Caki2 (cell line): ENCODE measurements at regions not wholly inside any gene's neighbourhood (a gene's known extent, or its start where the extent isn't known, plus 50 kb on each side); places are given as distances from the start of the nearest gene placed in this dataset.
"Not testable (repeated sequence)": the region's sequence is repeated elsewhere in the genome, so short reads cannot be mapped to it uniquely, and the experiment has no call there.

ENCODE experiments used
- DNase-seq: peaks from one replicate; pipeline ENCODE4 v3.0.0-alpha.2; 2015; ENCODE audit warnings: low read depth
- in situ Hi-C: cut with HindIII; loops from 2 replicates; pipeline ENCODE4 v1.10.0; 2016; ENCODE audit warnings: low sequenced_read_pairs, low pct_unique_long_range_greater_than_20kb, mixed read lengths

DNA sequence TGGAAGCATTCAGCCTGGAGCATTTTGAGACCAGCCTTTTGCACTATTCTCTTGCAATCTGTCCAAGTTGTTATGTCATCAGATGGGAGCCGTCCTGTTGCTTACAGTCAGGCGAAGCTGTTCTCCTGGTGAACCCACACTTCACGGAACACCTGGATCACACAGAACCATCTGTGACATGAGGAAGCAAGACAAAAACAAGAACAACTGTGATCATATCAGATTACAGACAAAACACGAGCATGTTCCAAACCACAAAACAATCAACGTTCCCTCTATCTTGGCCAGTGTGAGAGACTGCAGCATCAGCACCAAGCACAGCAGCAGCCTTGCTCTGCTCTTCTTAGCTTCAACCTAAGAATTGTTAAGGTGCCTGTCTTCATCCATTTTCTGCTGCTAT lies 180.5 kb upstream of the SFSWAP start:
- DNase-seq = no peak
- in situ Hi-C loops = no loop called here

DNA sequence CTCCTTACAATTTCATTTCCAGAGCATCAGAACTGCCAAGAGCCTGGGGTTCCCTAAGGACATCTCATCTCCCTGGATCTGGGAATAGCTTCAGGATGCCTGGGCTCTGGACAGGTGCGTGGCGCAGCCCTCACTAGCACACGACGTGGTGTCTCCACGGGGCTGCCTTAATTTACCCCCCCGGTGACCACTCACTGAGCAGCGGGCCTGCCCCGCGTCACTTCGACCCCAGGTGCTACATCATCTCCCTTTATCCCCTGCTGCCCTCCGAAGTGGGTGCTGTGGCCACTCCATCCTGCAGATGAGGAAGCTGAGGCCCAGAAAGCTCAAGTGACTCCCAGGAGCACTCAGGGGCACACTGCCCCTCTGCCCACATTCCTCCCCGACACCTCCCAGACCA lies 177.8 kb upstream of the SFSWAP start:
- in situ Hi-C loops = no loop called here
- no peak for DNase-seq

DNA sequence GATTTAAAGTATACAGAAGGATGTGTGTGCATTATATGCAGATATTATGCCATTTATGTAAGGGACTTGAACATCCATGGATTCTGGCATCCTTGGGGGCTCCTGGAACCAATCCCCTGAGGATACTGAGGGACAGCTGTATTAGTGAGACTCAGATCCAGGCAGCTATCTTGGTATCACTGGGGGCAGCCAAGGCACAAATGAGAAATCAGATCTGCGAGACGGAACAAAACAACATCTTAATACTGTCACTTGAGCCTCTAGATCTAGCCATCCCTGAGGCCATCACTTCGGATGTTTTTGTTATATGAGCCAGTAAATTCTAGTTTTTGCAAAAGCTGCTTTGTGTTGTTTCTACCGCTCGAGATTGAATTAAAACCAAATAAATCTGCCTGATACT lies 175.1 kb upstream of the SFSWAP start:
- in situ Hi-C loops = no loop called here
- no peak for DNase-seq

DNA sequence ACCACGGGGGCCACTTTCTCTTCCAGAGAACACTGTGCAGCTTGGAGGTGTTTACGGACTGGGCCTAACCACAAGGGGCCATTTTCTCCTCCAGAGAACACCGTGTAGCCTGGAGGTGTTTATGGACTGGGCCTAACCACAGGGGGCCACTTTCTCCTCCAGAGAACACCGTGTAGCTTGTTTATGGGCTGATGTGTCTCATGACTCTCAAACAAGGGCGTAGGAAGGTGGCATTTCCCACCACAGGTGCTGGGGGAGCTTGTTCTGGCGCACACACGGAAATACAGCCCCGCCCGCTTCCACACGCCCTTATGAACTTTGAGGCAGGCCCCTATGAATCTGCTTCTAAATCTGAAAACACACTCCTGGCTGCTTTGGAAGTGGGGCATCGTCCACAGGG lies 174.6 kb upstream of the SFSWAP start:
- DNase-seq = no peak
- in situ Hi-C loops = no loop called here

DNA sequence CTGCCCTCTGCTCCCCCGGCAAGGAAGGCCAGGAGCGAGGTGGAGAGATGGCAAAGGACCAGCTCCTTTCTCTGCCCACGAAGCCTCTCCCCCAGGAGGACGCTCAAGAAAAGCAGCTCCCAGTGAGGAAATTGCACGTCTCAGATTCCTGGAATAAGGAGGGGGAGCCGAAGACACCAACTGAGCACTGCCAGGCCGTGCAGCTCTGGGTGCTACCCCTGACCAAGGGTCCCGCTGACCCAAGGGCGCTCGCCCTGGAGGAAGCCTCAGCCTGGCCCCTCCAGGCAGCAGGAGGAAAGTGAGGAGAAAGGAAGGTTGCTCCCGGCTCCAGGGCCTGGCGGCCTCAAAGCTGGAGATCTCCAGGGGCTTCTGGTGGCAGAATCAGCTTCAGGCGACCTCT lies 174.1 kb upstream of the SFSWAP start:
- in situ Hi-C loops = no loop called here
- no peak for DNase-seq

DNA sequence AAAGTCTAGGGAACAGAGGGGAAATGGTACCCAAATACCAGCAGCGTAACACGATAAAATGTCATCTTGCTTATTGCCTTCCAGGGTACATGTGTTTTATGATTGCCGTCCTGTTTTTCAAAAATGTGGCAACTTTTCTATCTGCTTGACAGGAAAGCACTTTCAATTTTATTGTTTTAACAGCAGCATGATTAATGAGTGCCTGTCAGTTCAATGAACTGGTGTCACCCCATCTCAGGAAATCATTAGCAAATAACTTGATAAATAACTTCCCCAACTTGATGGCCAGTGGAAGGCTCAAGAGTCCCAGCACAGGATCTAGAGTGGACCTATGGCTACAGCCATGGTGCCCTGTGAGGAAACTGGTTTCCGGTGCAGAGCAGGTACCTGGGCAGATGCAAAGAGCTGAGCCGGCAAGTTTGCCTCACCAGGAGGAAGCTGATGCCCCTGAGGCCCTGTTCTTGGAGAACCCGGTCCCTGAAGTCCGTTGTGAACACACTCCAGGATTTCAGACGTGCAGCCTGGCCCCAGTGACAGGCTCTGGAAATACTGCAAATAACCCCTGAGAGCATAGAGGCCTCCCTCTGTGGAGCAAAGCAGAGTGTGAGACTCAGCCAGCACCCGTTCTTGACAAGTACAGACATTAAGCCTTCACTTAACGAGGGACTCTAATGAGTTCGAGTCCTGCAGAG lies 173.5 kb upstream of the SFSWAP start:
- in situ Hi-C loops = no loop called here
- no peak for DNase-seq

DNA sequence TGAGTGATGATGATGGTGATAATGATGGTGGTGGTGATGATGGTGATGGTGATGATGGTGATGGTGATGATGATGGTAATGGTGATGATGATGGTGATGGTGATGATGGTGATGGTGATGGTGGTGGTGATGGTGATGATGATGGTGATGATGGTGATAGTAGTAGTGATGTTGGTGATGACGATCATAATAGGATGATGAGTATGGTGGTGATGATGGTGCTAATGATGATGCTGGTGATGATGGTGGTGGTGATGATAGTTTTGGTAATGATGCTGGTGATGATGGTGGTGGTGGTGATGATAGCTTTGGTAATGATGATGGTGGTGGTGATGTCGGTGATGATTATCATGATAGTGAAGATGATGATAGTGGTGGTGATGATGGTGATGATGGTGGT lies 171.5 kb upstream of the SFSWAP start:
- no peak for DNase-seq
- in situ Hi-C loops = no loop called here

DNA sequence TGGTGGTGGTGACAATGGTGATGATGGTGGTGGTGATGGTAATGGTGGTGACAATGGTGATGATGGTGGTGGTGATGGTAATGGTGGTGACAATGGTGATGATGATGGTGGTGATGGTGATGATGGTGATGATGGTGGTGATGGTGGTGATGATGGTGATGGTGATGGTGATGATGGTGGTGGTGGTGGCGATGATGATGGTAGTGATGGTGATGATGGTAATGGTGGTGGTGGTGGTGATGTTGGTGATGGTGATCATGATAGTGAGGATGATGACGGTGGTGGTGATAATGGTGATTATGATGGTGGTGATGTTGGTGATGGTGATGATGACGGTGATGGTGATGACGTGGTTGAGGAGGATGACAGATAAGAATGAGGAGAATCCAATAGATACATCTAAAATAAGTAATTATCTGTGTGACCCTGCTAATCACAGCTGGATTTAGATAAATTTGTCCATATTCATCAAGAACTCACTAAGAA lies 170.7 kb upstream of the SFSWAP start:
- in situ Hi-C loops = no loop called here

DNA sequence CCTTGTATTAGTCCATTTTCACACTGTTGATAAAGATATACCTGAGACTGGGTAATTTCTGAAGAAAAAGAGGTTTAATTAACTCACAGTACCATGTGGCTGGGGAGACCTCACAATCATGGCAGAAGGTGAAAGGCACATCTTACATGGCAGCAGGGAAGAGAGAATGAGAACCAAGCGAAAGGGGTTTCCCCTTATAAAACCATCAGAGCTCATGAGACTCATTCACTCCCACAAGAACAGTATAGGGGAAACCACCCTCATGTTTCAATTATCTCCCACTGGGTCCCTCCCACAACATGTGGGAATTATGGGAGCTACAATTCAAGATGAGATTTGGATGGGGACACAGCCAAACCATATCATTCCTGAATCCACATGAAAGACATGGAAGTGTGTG lies 169.4 kb upstream of the SFSWAP start:
- in situ Hi-C loops, DNase-seq: not testable (repeated sequence)

More for the DNA sequence above, 170.7 kb upstream of the SFSWAP start:
- DNase-seq = no peak

DNA sequence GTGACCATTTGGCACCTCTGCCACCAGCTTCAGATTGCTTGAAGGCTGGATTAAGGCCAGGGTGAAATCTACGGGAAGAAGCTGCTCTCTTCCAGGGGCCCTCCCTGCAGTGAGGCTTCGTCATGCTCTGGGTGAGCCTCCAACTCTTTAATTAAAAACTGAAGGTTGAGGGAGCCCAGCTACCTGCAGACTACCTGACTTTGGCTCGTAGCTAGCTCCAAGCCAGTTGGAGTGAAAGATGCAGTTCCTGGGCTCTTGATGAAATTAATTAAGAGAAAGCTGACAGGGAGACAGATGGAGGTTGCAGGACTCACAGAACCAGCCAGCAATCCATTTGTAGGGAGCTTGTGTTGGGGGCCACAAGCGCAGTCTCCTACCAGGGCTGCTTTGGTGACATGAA lies 168.5 kb upstream of the SFSWAP start:
- in situ Hi-C loops = no loop called here
- no peak for DNase-seq

DNA sequence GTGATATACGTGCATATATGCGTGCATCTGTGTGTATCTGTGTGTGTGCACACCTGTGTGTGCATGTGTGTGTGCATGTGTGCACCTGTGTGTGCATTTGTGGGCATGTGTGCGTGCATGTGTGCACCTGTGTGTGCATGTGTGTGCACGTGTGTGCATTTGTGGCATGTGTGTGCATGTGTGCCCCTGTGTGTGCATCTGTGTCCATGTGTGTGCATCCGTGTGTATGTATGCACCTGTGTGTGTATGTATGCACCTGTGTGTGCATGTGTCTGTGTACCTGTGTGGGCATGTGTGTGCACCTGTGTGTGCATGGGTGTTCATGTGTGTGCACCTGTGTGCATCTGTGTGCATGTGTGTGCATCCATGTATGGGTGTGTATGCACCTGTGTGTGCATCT lies 167.8 kb upstream of the SFSWAP start:
- in situ Hi-C loops = no loop called here
- DNase-seq = no peak

DNA sequence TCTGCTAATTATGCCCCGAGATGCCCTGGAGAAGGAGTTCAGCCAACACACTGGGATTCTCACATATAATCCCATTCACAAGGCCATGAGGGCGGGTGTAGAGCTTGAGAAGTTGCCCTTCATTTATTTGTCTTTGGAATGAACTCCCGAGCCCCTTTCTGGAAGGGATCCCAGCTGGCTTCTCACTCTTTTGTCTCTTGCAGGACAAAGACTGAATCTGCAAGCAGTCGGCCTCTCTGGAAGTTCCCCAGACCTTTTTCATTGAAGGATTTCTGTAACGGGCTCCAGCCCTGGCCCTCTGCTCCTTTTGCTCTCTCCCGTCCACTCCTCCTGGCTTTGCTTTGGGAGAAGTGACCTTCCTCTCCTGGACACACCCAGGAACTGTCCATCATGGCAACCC lies 163.3 kb upstream of the SFSWAP start:
- no peak for DNase-seq
- in situ Hi-C loops = no loop called here

DNA sequence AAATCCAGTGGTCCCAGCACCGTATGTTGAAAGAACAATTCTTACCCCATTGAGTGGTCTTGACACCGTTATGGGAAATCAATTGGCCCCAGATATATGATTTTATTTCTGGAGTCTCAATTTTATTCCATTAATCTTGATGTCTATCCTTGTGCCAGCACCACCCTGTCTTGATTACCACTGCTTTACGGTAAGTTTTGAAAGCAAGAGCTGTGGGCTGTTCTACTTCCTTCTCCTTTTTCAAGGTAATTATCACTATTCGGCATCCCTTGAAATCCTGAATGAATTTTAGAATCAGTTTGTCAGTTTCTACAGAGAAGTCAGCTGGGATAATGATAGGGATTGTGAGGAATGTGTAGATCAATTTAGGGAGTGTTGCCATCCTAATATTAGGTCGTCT lies 160.8 kb upstream of the SFSWAP start:
- DNase-seq = no peak
- in situ Hi-C loops = no loop called here

DNA sequence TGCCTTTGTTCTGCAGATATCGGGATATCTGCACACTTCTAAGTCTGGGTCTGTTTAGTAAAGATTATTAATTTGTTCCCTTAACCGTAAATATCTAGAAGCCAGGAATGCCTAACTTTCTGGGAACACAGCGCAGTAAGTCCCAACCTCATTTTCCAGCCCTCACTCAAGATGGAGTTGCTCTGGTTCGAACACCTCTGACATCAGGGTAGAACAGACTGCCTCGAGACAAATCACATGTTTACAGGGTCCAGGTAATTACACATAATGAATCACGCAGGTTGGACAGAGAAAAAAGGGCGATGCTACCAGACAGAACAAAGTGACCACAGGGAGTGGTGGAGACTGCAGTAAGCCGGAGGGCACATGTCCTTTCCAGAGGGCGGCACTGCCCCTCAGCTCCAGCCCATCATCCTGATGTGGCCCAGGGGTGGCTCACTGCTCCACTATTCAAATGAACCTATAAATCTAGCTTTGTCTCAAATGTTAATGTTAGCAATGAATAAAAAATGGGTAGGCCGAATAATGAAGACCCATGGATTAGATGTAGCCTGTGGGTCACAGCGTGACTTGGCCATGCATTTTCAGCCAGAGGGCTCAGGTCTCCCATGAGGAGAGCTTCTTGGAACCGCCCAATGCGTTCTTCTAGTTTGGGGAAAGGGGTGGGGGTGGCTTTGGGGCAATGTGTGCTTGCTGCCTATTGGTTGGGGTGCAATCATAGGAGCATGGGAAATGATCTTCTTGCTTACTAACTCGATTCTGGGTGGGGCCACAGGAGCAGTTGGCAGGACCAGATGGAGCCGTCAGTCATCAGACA lies 159.0 kb upstream of the SFSWAP start:
- in situ Hi-C loops = no loop called here
- no peak for DNase-seq

DNA sequence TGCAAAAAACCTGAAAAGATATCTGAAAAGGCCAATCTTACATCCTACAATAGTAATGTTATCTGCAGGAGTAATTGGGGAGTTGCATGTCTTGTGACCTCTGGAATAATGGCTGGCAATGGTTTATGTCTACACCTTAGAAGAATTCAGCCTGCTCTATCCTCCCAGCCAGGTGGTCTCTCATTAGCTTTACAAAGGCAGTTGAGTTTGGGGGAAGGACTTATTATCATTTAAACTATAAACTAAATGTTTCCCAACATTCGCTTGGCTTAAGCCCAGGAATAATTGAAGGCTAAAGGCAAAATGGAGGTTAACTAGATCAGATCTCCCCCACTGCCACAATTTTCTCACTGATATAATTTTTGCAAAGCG lies 158.4 kb upstream of the SFSWAP start:
- DNase-seq = no peak
- in situ Hi-C loops = no loop called here

DNA sequence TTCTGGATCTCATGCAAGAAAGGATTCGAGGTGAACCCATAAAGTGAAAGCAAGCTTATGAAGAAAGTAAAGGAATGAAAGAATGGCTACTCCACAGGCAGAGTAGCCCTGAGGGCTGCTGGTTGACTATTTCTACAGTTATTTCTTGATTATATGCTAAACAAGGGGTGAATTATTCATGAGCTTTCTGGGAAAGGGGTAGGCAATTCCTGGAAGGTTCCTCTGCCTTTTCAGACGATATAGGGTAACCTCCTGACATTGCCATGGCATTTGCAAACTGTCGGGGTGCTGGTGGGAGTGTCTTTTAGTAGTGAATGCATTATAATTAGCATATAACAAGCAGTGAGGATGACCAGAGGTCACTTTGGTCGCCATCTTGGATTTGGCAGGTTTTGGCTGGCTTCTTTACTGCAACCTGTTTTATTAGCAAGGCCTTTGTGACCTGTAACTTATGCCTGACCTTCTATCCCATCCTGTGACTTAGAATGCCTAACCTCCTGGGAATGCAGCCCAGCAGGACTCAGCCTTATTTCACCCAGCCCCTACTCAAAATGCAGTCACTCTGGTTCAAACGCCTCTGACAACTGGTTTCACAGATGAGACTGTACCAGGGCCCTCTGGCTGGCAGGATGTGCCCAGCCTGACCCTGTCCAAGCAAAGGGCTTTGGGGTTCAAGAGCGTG lies 157.7 kb upstream of the SFSWAP start:
- no peak for DNase-seq
- in situ Hi-C loops = no loop called here

DNA sequence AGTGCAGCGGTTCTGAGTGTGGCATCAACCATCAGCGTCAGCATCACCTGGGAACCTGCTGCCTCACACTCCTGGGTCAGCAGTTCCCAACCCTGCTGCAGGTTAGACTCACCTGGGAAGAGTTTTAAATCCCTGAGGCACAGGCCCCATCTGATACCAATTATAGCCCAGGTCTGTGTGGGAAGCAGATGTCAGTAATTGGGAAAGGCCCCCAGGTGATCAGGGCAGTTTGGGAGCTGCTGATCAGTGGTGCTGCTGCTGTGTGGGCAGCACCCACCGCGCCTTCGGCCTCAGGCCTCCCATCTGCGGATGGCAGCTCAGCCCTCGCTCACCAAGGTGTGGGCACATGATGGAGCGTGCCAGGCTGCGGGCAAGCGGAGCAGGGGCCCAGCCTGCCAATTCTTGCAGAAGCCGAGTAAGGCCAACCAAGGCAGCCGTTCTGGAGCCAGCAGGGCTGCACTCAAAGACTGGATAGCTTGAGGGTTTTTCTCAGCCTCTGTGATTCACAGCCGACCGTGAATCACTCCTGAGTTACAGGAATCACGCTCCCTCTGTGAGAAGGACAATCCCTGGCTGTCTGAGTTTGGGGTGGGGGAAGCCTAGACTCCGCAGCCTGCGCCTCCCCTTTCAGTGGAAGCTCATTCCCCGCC lies 155.6 kb upstream of the SFSWAP start:
- no peak for DNase-seq
- in situ Hi-C loops = no loop called here

DNA sequence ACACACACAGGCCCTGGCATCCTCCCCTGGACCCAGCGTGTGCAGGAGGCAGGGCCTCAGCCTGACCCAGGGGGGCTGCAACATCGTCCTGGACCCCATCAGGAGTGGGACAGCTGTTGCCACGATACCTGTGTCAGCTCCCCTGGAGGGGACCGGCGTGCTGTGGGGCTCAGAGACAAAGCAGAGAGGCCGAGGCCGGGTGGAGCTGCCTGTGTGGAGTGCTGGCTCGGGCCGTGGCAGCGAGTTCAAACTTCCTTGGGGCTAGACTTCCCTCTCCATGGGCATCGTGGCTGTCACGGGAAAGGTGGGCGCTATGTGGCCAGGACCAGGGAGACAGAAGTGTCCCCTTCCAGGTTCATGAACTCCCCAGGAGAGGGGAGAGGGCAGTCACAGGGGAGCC lies 155.0 kb upstream of the SFSWAP start:
- DNase-seq = no peak
- in situ Hi-C loops = no loop called here
